ENCODE measurements at regions not wholly inside any gene's neighbourhood (a gene's known extent, or its start where the extent isn't known, plus 50 kb on each side); places are given as distances from the start of the nearest gene placed in this dataset.

DNA sequence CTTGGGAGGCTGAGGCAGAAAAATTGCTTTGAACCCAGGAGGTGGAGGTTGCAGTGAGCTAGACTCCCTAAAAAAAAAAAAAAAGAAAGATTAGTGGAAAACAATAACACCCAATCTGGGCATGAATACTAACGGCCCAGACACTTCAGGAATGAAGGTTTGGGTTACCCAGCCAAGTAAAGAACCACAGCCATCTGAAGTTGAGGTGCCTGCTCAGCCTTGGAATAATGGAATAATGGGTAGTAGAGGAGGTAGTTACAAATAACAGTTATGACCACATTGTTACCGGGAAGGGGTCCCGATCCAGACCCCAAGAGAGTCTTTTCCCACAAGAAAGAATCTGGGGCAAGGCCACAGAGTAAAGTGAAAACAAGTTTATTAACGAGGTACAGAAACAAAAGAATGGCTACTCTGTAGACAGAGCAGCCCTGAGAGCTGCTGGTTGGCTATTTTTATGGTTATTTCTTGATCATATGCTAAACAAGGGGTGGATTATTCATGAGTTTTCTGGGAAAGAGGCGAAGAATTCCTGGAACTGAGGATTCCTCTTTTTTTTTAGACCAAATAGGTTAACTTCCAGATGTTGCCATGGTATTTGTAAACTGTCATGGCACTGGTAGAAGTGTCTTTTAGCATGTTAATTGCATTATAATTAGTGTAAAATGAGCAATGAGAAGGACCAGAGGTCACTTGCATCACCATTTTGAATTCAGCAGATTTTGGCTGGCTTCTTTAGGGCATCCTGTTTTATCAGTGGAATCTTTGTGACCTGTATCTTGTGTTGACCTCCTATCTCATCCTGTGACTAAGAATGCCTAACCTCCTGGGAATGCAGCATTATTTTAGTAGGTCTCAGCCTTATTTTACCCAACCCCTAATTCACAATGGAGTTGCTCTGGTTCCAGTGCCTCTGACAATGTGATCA lies 96.2 kb upstream of the HAAO start:
- no peak for DNase-seq

DNA sequence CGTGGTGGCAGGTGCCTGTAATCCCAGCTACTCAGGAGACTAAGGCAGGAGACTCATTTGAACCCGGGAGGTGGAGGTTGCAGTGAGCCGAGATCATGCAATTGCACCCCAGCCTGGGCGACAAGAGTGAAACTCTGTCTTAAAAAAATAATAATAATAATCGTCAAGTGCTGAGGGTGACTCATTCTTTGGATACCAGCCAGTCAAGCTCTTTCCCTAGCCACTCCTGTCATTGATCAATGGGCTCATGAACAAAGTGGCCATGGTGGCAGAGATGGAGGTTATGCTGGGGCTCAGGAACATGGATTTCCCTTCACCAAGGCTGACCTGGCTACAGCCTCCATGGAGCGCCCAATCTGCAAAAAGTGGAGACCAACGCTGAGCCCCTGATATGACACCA lies 94.5 kb upstream of the HAAO start:
- no peak for DNase-seq

- DNase-seq, result no peak
These were observed 90.4 kb upstream of the HAAO start for GRCh38 chr2:42882756-42883155.

DNA sequence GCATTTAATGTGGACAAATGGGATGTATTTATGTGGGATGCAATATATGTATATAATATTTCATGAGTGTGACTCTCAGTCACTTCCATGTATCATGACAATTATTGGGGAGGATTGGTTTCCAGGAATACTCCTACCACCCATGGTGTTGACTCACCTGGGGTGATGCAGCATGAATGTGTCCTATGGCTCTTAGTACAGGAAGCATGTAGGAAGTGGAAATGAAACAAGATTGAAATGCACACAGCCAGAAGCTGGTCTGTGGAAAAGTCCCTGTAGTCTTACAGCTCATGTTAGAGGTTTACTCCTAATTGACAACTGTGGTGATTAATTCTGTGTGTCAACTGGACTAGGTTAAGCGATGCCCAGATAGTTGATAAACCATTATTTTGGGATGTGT lies 89.3 kb upstream of the HAAO start:
- DNase-seq, result no peak

DNA sequence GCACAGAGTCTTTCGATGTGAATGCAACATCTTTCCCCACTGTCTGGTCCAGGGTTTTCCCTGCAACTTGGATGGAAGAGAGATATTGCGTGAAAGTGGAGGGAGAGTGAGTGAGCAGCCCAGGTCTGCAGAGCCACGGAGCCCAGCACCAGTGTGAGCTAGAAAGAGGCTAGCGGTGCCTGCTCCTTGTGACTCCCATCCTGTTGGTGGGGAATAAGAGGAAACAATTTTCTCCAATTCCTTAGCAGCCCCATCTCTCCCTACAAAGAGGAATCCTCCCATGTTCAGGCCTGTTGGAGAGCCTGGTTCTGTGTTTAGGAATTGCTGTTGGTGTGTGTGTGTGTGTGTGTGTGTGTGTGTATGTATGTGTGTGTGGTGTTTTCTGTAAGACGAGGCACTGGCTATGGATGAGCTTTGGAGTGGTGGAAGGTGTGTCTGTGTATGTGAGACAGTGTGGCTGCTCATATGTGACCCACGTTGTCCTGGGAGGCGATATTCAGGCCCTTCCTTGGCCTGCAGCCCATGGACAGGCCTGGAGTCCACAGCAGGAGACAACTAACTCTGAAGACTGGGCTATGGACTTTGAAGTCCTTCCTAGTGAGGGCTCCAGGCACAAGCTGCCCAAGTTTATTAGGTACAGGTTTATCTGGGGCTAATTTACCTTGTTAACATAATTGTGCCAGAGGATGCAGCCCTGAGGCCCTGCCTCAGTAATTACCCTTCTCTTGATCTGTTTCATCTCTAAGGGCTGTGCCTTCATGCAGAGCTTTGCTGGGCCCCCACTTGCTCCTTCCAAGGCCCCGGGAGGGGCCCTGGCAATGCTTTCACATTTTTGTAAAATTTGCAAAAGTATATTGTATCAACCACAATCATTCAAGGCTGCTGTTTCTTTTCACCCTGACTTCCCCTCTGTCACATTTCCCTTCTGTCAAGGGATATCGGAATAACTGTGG lies 88.6 kb upstream of the HAAO start:
- DNase-seq, result no peak

DNA sequence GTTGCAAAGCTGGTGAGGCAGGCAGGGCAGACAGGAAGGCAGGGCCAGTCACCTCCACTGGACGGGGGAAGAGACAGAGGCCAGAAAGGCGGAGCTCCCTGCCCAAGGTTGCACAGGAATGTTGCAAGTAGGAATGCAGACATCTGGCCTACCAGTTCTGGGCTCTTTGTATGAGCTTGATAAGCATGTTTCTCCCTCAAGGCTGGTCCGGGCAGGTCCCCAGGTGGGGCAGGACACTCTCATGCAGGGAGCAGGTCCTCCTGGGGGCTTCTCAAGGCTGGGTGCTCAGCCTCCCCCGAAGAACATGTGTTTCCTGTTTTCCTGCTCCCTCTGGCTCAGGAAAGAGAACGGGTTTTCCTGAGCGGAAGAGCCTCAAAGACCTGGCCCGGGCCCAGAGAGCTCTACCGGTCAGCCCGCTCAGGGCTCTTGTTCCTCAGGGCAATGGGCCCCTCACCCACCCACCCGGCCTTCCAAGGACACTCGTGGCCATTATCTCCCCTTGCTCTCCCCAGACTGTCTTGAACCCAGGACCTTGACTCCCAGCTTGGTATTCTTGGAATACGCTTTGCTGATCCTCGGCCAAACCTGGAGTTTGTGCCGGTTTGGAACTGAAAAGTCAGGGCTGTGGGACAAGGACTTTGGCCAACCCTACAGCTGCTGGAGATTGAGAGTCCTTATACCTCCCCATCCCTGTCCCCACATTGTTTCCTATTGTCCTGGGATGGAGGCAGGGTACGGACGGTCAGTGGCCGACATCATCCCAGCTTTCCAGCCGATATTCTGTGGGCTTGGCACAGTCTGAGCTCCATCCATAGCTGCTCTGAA lies 87.7 kb upstream of the HAAO start:
- DNase-seq, result no peak

- DNase-seq, result no peak
These were observed 86.8 kb upstream of the HAAO start for GRCh38 chr2:42879121-42879705.

DNA sequence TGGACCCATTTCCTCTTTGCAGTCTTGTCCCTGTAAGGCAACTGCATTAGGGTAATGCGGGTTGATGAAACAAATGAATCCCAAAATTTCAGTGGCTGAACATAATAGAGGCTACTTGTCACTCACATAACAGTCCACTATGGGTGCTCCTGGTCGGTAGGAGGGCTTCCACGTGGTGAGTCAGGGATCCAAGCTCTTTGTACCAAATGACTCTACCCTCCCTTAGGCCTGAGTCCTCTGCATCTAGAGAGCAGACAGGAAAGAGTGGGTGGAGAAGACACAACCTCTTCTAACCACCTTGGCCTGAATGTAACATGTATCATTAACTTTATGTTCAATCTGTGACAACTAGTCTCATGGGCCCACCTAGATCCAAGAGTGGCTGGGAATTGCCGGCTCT lies 86.2 kb upstream of the HAAO start:
- DNase-seq, result peak; percentile 5 to 28

- DNase-seq, result no peak
These were observed 85.6 kb upstream of the HAAO start for GRCh38 chr2:42877936-42878335.

GRCh38 chr2:42877511-42877910 lies 85.1 kb upstream of the HAAO start:
- DNase-seq, result no peak

DNA sequence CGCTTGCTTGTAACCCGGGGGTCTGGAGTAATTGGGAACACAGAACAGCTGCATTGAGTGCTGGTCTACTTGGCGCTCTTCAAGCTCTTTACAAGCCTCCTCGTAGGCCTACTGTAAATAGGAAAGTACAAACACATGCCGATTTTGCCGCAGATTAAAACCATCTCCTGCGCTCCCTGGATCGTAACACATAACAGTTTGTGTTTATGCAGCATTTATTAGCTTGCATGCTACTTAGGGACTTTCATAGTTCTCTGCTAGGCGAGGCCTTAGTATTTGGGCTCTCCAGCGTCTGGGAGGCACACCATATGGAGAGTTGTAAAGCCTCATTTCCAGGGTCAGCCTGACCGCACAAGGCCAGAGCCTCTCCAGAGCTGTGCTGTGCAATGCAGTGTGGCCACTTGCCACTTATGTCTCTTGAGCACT lies 84.0 kb upstream of the HAAO start:
- DNase-seq, result no peak

GRCh38 chr2:42875880-42876279 lies 83.5 kb upstream of the HAAO start:
- no peak for DNase-seq

DNA sequence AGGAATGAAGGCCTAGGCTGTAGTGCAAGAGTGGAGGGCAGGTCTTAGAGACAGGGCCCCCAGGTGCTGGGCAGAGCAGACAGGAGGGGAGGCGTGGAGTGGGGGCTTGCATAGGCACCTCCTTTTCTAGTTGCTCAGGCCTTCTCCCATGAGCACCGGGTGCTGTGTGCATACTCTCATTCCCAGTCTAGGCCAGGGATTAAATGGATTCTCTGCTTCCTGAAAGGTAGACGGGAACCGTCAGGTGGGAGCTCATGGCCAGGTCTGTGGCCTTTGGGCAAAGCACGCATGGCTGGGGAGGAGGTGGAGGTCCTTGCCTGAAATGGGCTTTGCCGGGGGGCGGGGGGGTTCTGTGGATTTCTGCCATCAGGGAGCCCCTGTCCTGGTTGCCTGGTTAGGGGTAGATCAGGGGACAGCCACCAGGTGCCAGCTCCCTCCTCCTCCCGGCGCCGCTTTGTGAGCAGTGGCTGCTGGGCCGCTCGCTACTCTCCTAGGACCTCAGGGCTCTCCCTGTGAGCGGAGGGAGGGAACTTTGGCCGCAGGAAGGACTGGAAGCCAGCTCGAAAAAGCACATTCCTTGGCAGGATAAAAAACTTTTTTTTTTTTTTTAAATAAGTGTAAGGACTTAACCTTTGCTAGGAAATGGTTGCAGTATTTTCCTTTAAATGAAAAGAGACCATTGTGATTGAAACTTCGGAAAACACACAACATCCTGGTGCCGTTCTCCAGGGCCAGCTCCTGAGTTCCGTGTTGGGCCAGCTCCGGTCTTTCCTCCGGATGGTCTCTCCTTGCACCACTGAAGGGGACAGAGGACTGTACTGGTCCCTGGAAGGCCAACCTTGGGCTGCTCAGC lies 82.8 kb upstream of the HAAO start:
- DNase-seq, result no peak

DNA sequence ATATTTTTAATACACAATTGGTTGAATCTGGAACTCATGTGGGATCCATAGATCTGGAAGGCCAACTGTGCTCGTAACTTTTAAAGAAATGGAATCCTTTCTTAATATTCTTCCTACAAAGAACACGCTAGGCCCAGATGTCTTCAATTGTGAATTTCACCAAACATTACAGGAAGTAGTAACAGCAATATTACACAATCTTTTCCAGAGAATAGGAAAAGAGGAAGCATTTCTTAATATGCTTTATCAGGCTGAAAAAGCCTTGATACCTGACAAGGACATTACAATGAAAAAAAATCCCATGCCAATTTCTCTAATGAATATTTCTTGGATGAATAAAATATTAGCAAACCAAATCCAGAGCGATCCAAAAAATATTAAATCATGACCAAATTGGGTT lies 80.3 kb upstream of the HAAO start:
- no peak for DNase-seq

DNA sequence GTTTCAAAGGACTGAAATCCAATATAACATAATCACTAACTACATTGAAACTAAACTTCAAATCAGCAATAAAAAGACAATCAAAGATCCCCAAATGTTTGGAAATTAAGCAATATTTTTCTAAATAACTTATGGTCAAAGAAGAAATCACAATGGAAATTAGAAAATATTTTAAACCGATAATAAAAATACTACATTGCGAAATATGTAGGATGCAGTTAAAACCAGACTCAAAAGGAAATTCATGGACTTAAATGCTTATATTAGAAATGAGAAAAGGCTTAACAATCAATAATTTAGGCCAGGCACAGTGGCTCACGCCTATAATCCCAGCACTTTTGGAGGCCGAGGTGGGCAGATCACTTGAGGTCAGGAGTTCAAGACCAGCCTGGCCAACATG lies 79.0 kb upstream of the HAAO start:
- DNase-seq, result no peak

DNA sequence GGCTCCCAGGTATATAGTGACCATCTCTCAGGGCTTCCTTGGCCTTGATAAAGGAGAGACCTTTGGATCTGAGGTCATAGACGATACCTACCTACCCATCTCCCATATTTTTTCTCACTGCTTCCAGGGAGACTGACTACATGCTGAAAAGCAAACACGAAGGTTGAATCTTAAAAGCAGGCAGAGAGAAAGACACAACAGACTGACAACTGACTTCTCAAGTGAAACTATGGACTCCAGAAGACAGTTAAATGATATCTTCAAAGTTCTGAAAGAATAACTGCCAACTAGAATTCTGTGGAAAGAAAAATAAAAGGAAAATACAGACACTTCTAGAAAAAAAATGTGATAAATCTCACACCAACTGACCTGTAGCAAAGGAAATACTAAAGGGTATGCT lies 76.5 kb upstream of the HAAO start:
- DNase-seq, result no peak

DNA sequence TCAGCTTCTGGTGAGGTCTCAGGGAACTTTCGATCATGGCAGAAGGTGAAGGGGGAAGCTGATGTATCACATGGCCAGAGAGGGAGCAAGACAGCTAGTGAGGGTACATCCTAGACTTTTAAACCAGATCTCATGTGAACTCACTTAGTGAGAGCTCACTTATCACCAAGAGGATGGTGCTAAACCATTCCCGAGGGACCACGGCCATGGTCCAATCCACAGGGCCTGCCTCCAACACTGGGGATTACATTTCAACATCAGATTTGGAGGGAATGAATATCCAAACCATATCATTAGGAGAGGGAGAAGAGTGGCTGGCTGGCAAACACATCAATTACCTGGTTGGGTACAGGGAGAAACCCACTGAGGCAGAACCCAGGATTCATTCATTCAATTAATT lies 75.7 kb upstream of the HAAO start:
- no peak for DNase-seq

- no peak for DNase-seq
These were observed 75.0 kb upstream of the HAAO start for GRCh38 chr2:42867093-42868065.

DNA sequence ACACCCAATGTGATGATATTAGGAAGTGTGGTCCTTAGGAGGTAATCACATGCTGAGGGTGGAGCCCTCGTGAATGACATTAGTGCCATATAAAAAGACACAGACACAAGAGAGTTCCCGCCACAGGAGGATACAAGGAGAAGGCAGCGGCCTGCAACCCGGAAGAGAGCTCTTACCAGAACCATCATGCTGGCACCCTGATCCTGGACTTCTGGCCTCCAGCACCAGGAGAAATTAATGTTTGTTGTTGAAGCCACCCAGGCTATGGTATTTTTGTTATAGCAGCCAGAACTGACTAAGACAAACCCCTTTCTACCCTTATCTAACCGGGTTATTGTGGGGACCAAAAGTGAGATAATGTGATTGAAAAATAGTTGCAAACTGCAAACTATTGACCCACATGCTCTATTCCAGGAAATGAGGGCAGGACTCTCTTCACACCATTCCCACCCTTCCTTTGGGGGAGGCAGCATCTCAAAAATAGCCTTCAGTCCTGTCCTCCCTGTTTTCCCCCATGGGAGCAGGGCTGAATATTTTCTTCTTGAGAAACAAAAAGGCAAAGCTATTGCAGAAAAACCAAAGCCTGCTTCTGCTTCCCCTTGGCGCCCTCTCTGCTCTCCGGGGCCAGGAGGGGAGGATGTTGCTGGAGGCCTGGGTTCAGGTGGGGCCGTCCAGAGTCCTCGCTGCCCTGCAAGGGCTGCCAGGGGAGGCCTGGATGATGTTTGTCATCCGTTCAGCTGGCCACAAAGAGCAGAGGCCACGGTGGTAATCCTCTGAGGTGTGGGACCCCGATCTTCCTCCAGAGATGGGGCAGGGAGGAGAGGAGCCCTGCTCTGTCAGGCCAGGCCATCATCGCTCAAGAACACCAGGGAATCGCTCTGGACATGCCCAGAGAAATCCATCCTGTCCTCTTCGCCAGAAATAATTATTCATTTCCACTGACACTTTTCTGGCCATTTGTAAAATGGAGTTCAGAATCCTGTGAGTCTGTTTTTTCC lies 73.8 kb upstream of the HAAO start:
- no peak for DNase-seq
